Activated naive CD8-positive, alpha-beta T cell treated with anti-CD3 and anti-CD28 coated beads, Interleukin-2, amount 10 ng/mL, durations not matched to agents 7 days and 5 days (primary cell): ENCODE measurements at regions not wholly inside any gene's neighbourhood (a gene's known extent, or its start where the extent isn't known, plus 50 kb on each side); places are given as distances from the start of the nearest gene placed in this dataset.
"Not testable (repeated sequence)": the region's sequence is repeated elsewhere in the genome, so short reads cannot be mapped to it uniquely, and the experiment has no call there.

Source experiments
- ATAC-seq: fragments of 150-1000 bp; cut with Tn5 transposase; one replicate; pipeline ENCODE4 v1.10.0; 2021; ENCODE audit warnings: low read depth, moderate library complexity
- POLR2A ChIA-PET: fragments of 350-600 bp; sonication (Branson Sonifier 250); formaldehyde crosslinking; loops from one replicate; lab custom pipeline; 2021; ENCODE audit warnings: antibody characterized with exemption; lab: Charles Lee
- DNase-seq: peaks from one replicate; pipeline ENCODE4 v3.0.0; 2021
- H3K27ac Mint-ChIP-seq: one replicate; pipeline ENCODE4 v1.8.0; 2022; ENCODE audit warnings: mild to moderate bottlenecking, mixed read lengths
- H3K27me3 Mint-ChIP-seq: one replicate; pipeline ENCODE4 v1.8.0; 2022; ENCODE audit warnings: mild to moderate bottlenecking, moderate library complexity, mixed read lengths
- H3K36me3 Mint-ChIP-seq: one replicate; pipeline ENCODE4 v1.8.0; 2021; ENCODE audit warnings: mild to moderate bottlenecking, mixed read lengths
- H3K4me1 Mint-ChIP-seq: one replicate; pipeline ENCODE4 v1.8.0; 2021; ENCODE audit warnings: mixed read lengths
- H3K4me3 Mint-ChIP-seq: one replicate; pipeline ENCODE4 v1.8.0; 2022; ENCODE audit warnings: mild to moderate bottlenecking, moderate library complexity, mixed read lengths
- H3K9me3 Mint-ChIP-seq: one replicate; pipeline ENCODE4 v1.8.0; 2021; ENCODE audit warnings: mixed read lengths

DNA sequence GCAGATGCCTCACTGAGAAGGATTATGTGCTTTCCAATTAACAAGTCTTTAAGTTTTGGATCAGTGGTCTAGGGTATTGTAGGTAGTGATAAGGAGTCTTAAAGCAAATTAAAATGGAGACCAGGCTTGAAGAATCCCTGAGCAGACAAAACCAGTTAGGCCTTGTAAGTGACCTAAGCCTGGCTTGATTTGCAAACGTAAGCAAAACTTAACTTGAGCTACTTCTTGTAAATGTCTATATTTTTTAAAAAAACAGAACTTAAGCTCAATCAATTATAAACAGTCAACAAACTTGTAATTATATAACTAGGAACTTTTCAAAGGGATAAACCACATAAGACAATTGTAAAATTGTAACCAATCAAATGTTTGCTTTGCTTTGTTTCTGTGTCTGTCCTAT lies 72.7 kb upstream of the NALF2 start:
- Mint-ChIP-seq H3K9me3 (no peaks in the 10 kb centered on the region), H3K4me3 (no peak overlapping the region), H3K4me1 (no peaks in the 10 kb centered on the region), H3K27me3 (peaks cover 2% of the 10 kb centered on the region), H3K27ac (no peak overlapping the region), H3K36me3 (no peaks in the 10 kb centered on the region)
- ATAC-seq (no peak), DNase-seq (no peak)
- POLR2A ChIA-PET, result no interaction called here

- no peak overlapping the region for H3K4me3 Mint-ChIP-seq
Measured at GRCh38 chrX:69430785-69431184, 73.3 kb upstream of the NALF2 start.

DNA sequence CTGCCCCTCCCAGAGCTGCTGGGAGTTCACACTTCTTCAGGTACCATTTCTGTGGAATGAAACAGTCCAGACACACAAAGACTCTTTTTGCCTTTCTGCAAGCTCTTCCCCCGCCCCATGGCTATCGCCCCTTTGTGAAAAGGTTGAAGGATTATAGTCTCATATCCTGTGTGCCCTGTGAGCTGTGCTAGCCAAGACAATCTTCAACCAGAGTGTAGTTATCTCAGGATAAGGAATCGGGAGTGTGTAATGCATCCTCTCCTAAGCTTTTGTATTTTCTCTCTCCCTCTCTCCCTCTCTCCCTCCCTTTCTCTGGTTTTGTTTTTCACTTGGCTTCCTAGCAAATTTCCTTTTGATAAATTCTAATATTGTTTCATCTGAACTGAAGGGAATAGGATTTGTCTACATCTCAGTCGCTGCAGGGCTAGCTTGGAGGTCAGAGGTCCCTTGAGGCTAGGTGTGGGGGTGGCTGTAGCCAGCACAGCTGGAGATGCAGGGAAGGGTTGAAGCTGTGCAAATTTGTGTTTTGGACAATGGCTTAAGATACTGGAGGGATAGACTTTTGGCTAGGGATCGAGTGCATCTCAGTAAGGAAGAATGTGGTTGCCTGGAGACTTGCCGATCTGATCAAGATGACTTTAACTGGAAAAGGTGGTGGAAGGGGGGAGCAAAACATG lies 74.6 kb upstream of the NALF2 start:
- no peaks in the 10 kb centered on the region for H3K9me3 Mint-ChIP-seq
- no peaks in the 10 kb centered on the region for H3K4me1 Mint-ChIP-seq
- DNase-seq, result no peak
- H3K4me3 Mint-ChIP-seq, result no peak overlapping the region
- ATAC-seq, result no peak
- no peaks in the 10 kb centered on the region for H3K36me3 Mint-ChIP-seq
- POLR2A ChIA-PET, result no interaction called here
- no peak overlapping the region for H3K27ac Mint-ChIP-seq
- H3K27me3 Mint-ChIP-seq, result peaks cover 2% of the 10 kb centered on the region

More at GRCh38 chrX:69430785-69431184, 73.3 kb upstream of the NALF2 start:
- Mint-ChIP-seq H3K9me3 (no peaks in the 10 kb centered on the region), H3K36me3 (no peaks in the 10 kb centered on the region), H3K27ac (no peak overlapping the region), H3K27me3 (peaks cover 2% of the 10 kb centered on the region), H3K4me1 (no peaks in the 10 kb centered on the region)
- POLR2A ChIA-PET, result no interaction called here
- ATAC-seq, result no peak
- DNase-seq, result no peak

DNA sequence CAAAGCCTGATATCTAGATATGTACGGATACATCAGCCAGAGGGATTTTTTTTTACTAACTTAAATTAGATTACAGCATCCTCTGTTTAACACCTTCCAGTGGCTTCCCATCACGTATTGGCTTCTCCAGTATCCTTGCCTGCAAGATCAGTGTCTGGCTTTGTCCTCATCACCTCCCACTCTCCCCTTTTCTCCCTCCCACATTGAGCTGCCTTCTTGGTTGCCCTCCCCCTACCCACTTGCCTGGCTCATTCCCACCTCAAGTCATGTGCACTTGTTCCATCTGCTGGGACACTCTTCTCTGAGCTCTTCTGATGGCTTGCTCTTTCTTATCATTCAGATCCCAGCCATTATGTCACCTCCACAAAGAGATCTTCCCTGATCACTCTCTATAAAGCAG lies 75.9 kb upstream of the NALF2 start:
- no peaks in the 10 kb centered on the region for H3K4me1 Mint-ChIP-seq
- DNase-seq (no peak), ATAC-seq (no peak)
- POLR2A ChIA-PET, result no interaction called here
- H3K4me3 Mint-ChIP-seq, result no peak overlapping the region
- H3K27ac Mint-ChIP-seq, result no peak overlapping the region
- no peaks in the 10 kb centered on the region for H3K9me3 Mint-ChIP-seq
- no peaks in the 10 kb centered on the region for H3K36me3 Mint-ChIP-seq
- peaks cover 2% of the 10 kb centered on the region for H3K27me3 Mint-ChIP-seq

GRCh38 chrX:69424910-69425309 lies 79.2 kb upstream of the NALF2 start:
- Mint-ChIP-seq H3K4me1 (no peaks in the 10 kb centered on the region), H3K9me3 (no peaks in the 10 kb centered on the region), H3K36me3 (no peaks in the 10 kb centered on the region), H3K4me3 (no peak overlapping the region), H3K27ac (no peak overlapping the region), H3K27me3 (peaks cover 2% of the 10 kb centered on the region)
- POLR2A ChIA-PET, result no interaction called here
- no peak for ATAC-seq
- DNase-seq, result no peak

DNA sequence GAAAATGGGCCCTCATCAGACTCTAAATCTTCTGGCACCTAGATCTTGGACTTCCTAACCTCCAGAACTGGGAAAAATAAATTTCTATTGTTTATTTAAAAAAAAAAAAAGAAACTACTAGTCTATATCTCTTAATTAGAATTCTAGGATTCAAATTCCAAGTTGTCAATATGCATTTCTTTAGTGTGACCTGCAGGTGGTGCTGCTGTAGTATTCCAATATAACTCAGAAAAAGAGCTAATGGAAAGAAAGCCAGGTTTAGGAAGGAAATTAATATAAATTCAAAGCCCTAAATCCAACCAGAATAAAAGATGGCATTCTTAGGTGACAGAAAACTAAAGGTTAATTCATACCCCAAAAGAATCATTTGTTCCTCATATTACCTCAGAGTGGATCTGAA lies 80.0 kb upstream of the NALF2 start:
- H3K27ac Mint-ChIP-seq, result no peak overlapping the region
- DNase-seq (no peak), ATAC-seq (no peak)
- POLR2A ChIA-PET, result no interaction called here
- H3K9me3 Mint-ChIP-seq, result no peaks in the 10 kb centered on the region
- peaks cover 2% of the 10 kb centered on the region for H3K27me3 Mint-ChIP-seq
- H3K4me3 Mint-ChIP-seq, result no peak overlapping the region
- H3K4me1 Mint-ChIP-seq, result no peaks in the 10 kb centered on the region
- no peaks in the 10 kb centered on the region for H3K36me3 Mint-ChIP-seq

DNA sequence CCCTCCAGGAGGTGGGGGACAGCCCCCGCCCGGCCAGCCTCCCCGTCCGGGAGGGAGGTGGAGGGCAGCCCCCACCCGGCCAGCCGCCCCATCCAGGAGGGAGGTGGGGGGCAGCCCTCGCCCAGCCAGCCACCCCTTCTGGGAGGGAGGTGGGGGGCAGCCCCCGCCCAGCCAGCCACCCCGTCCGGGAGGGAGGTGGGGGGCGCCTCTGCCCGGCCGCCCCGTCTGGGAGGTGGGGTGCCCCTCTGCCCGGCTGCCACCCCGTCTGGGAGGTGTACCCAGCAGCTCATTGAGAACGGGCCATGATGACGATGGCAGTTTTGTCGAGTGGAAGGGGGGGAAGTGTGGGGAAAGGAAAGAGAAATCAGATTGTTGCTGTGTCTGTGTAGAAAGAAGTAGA lies 81.9 kb upstream of the NALF2 start:
- H3K4me3 Mint-ChIP-seq, H3K9me3 Mint-ChIP-seq, H3K27me3 Mint-ChIP-seq, H3K36me3 Mint-ChIP-seq, H3K27ac Mint-ChIP-seq, POLR2A ChIA-PET, DNase-seq, ATAC-seq, H3K4me1 Mint-ChIP-seq: not testable (repeated sequence)

DNA sequence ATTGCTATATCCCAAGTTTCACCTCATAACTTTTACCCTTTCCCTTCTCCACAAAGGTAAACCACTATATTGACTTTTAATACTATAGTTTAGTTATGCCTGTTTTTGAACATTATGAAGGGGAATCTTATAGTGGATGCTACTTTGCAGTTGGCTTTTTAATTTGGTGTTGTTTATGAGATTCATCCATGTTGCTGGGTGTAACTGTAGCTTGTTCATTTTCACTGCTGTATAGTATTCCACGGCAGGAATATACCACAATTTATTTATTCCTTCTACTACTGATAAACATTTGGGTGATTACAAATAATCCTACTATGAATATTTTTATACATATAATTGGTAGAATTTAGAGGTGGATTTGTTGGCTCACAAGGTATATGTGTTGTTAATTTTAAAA lies 88.4 kb upstream of the NALF2 start:
- peaks cover 1% of the 10 kb centered on the region for H3K9me3 Mint-ChIP-seq
- POLR2A ChIA-PET, result no interaction called here
- DNase-seq, result no peak
- no peaks in the 10 kb centered on the region for H3K27me3 Mint-ChIP-seq
- no peaks in the 10 kb centered on the region for H3K36me3 Mint-ChIP-seq
- no peaks in the 10 kb centered on the region for H3K4me1 Mint-ChIP-seq
- H3K4me3 Mint-ChIP-seq, result no peak overlapping the region
- H3K27ac Mint-ChIP-seq, result no peak overlapping the region
- no peak for ATAC-seq

DNA sequence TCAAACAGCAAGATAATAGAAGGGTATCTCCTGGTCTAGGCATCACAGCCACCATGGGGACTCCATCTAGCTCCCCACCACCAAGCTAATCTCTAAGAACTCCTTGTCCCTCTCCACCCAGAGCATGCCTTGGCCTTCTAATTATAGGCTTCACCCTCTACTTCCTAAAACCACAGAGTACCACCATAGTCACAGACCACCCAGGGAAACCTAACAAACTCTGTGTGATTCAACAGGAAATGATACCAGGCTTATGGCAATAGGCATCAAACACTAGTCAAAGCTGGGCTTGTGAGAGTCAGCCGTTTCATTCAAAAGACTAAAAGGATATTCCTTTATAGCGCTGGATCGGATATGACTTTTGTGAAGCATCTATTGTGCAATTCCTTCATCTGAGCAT lies 91.5 kb upstream of the NALF2 start:
- ATAC-seq (no peak), DNase-seq (no peak)
- Mint-ChIP-seq H3K27ac (no peak overlapping the region), H3K9me3 (peaks cover 1% of the 10 kb centered on the region), H3K27me3 (no peaks in the 10 kb centered on the region), H3K4me1 (no peaks in the 10 kb centered on the region), H3K4me3 (no peak overlapping the region), H3K36me3 (no peaks in the 10 kb centered on the region)
- POLR2A ChIA-PET, result no interaction called here

DNA sequence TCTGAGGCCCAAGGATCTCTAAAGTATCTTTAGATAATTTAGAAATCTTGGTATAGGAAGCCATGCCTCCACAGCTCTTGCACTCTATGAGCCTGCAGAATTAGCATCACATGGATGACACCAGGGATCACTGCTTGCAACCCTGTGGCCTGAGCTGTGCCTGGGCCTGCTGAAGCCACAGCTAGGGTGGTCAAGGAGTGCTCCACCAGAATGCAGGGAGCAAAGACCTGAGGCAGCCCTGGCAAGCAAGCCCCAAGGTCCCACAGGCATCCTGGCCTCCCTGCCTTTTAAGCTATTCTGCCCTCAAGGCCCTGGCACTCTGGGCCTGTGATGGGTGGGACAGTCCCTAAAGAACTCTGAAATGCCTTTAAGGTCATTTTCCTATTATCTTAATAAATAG lies 105.2 kb upstream of the NALF2 start:
- POLR2A ChIA-PET, result no interaction called here
- no peaks in the 10 kb centered on the region for H3K36me3 Mint-ChIP-seq
- ATAC-seq (no peak), DNase-seq (no peak)
- H3K4me1 Mint-ChIP-seq, result no peaks in the 10 kb centered on the region
- no peak overlapping the region for H3K4me3 Mint-ChIP-seq
- H3K9me3 Mint-ChIP-seq, result no peaks in the 10 kb centered on the region
- H3K27ac Mint-ChIP-seq, result no peak overlapping the region
- H3K27me3 Mint-ChIP-seq, result no peaks in the 10 kb centered on the region

GRCh38 chrX:69396916-69397315 lies 107.2 kb upstream of the NALF2 start:
- H3K27ac Mint-ChIP-seq, result no peak overlapping the region
- DNase-seq, result no peak
- H3K36me3 Mint-ChIP-seq, result no peaks in the 10 kb centered on the region
- H3K4me1 Mint-ChIP-seq, result no peaks in the 10 kb centered on the region
- no peak for ATAC-seq
- no peaks in the 10 kb centered on the region for H3K27me3 Mint-ChIP-seq
- POLR2A ChIA-PET, result no interaction called here
- H3K4me3 Mint-ChIP-seq, result no peak overlapping the region
- H3K9me3 Mint-ChIP-seq, result no peaks in the 10 kb centered on the region

- no peak overlapping the region for H3K27ac Mint-ChIP-seq
- no peak overlapping the region for H3K4me3 Mint-ChIP-seq
- H3K4me1 Mint-ChIP-seq, result no peaks in the 10 kb centered on the region
- no peaks in the 10 kb centered on the region for H3K9me3 Mint-ChIP-seq
- no peak for ATAC-seq
- peaks cover 2% of the 10 kb centered on the region for H3K27me3 Mint-ChIP-seq
- no peak for DNase-seq
- H3K36me3 Mint-ChIP-seq, result no peaks in the 10 kb centered on the region
- POLR2A ChIA-PET, result no interaction called here
Measured at GRCh38 chrX:69395306-69395705, 108.8 kb upstream of the NALF2 start.

DNA sequence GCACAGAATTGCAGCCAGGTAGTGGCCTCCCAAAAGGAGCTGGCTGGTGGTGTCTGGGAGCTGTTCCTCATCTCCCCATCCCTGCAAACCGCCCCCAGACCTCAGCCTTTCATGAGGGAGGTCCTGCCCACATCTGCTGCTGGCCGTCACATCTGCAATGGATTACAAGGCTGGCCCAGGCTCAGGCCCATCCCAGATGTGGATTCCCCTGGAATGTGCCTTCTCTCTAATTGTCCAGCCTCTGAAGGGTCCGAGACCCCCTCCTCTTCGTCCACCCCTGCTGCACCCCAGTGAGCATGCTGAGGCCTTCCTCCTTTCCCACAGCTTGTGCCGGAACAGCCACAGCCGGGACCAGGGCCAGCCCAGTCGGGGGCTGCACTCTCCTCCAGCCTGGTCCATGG lies 115.0 kb upstream of the NALF2 start:
- no peak overlapping the region for H3K4me3 Mint-ChIP-seq
- no peaks in the 10 kb centered on the region for H3K4me1 Mint-ChIP-seq
- POLR2A ChIA-PET, result no interaction called here
- no peaks in the 10 kb centered on the region for H3K9me3 Mint-ChIP-seq
- no peaks in the 10 kb centered on the region for H3K36me3 Mint-ChIP-seq
- peaks cover 6% of the 10 kb centered on the region for H3K27me3 Mint-ChIP-seq
- no peak for DNase-seq
- no peak for ATAC-seq
- no peak overlapping the region for H3K27ac Mint-ChIP-seq

DNA sequence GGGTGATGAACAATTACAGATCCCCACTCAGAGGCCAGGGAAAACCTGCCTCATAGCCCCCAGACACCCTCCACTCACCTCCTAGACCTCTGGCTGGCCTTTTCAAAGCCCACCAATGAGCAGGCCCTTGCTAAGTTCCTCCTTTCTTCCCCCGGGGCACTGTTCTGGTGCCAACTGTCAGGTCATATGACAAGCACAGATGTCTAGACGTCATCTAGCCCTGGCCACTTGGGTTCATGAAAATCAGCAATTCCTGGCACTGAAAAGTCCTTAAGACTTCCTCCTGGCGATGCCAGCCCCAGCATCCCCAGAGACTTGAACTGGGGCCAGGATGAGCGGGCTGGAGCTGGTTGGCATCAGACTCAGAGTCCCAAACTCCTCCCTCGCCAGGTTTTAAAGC lies 115.6 kb upstream of the NALF2 start:
- DNase-seq (no peak), ATAC-seq (no peak)
- H3K4me1 Mint-ChIP-seq, result no peaks in the 10 kb centered on the region
- H3K36me3 Mint-ChIP-seq, result no peaks in the 10 kb centered on the region
- peaks cover 6% of the 10 kb centered on the region for H3K27me3 Mint-ChIP-seq
- POLR2A ChIA-PET, result no interaction called here
- no peak overlapping the region for H3K4me3 Mint-ChIP-seq
- H3K27ac Mint-ChIP-seq, result no peak overlapping the region
- no peaks in the 10 kb centered on the region for H3K9me3 Mint-ChIP-seq
